H1 (cell line): ENCODE measurements at regions not wholly inside any gene's neighbourhood (a gene's known extent, or its start where the extent isn't known, plus 50 kb on each side); places are given as distances from the start of the nearest gene placed in this dataset.

ENCODE experiments used
- CTCF ChIA-PET: fragments of 300-600 bp; sonication (Branson Sonifier 250); formaldehyde crosslinking; loops from one replicate; lab custom pipeline; 2021; ENCODE audit not compliant: partially characterized antibody; lab: Charles Lee
- POLR2A ChIA-PET: fragments of 300-600 bp; sonication (Branson Sonifier 250); formaldehyde crosslinking; loops from one replicate; lab custom pipeline; 2021; ENCODE audit warnings: inconsistent platforms; ENCODE audit not compliant: partially characterized antibody; lab: Charles Lee
- DNase-seq, 2 experiments: peaks; one replicate each; pipeline versions ENCODE4 v3.0.0 to v3.0.0-alpha.2; 2010 to 2022; ENCODE audit warnings: low spot score in 2 of 2, low read depth in 1 of 2, mixed read lengths in 1 of 2
- FAIRE-seq: peaks from 2 replicates; lab custom pipeline; 2011; peaks lifted over from hg19 to GRCh38; lab: Jason Lieb, UNC
- H2AFZ ChIP-seq: 2 replicates; pipeline ENCODE4 v1.8.1; 2012; ENCODE audit warnings: low read length, inconsistent platforms
- H2AK5ac ChIP-seq: 2 replicates; pipeline ENCODE4 v1.6.1; 2013; ENCODE audit warnings: low read depth, low read length
- H2BK120ac ChIP-seq: replicated peaks from 2 replicates; pipeline ENCODE3; 2013; ENCODE audit warnings: low read depth, low read length, inconsistent platforms
- H2BK12ac ChIP-seq: 2 replicates; pipeline ENCODE4 v1.6.1; 2013; ENCODE audit warnings: low read depth, low read length
- H2BK15ac ChIP-seq: 2 replicates; pipeline ENCODE4 v1.6.1; 2013; ENCODE audit warnings: low read length
- H2BK20ac ChIP-seq: 2 replicates; pipeline ENCODE4 v1.6.1; 2013; ENCODE audit warnings: low read length
- H2BK5ac ChIP-seq: 2 replicates; pipeline ENCODE4 v1.6.1; 2013; ENCODE audit warnings: low read depth, low read length
- H3K14ac ChIP-seq: 2 replicates; pipeline ENCODE4 v1.6.1; 2013; ENCODE audit warnings: inconsistent platforms; ENCODE audit not compliant: insufficient read length
- H3K18ac ChIP-seq: 2 replicates; pipeline ENCODE4 v1.6.1; 2013; ENCODE audit warnings: low read length; ENCODE audit errors: extremely low read depth
- H3K23ac ChIP-seq: 2 replicates; pipeline ENCODE4 v1.6.1; 2013; ENCODE audit warnings: inconsistent platforms; ENCODE audit not compliant: insufficient read length
- H3K23me2 ChIP-seq: 2 replicates; pipeline ENCODE4 v1.6.1; 2013; ENCODE audit warnings: low read depth, low read length
- H3K27ac ChIP-seq: 2 replicates; pipeline ENCODE4 v1.6.1; 2011; ENCODE audit warnings: low read depth, low read length, inconsistent platforms
- H3K27me3 ChIP-seq, 4 experiments: replicated peaks in 1 of 4; 1 replicate in 1 of 4; 2 replicates in 3 of 4; pipeline versions ENCODE4 v1.6.1 to v1.8.1; 2011 to 2013; ENCODE audit warnings: low read length in 3 of 4, mild to moderate bottlenecking in 3 of 4, inconsistent platforms in 2 of 4, mixed read lengths in 2 of 4, moderate library complexity in 1 of 4; ENCODE audit not compliant: control insufficient read depth in 3 of 4, insufficient read depth in 3 of 4; ENCODE audit errors: extremely low read depth in 1 of 4
- H3K36me3 ChIP-seq, 4 experiments: 2 replicates each; pipeline versions ENCODE4 v1.6.1 to v1.8.1; 2011 to 2013; ENCODE audit warnings: mild to moderate bottlenecking in 4 of 4, low read length in 3 of 4, moderate library complexity in 2 of 4, control low read depth in 1 of 4, inconsistent platforms in 1 of 4; ENCODE audit not compliant: insufficient read depth in 4 of 4, control insufficient read depth in 2 of 4
- H3K4ac ChIP-seq: replicated peaks from 2 replicates; pipeline ENCODE3; 2013; ENCODE audit warnings: low read length, low read depth, mixed read lengths, inconsistent platforms; ENCODE audit not compliant: insufficient read length
- H3K4me1 ChIP-seq, 4 experiments: replicated peaks in 1 of 4; 1 replicate in 1 of 4; 2 replicates in 3 of 4; pipeline versions ENCODE4 v1.6.1 to v1.8.1; 2011 to 2013; ENCODE audit warnings: low read length in 3 of 4, inconsistent platforms in 2 of 4, mixed read lengths in 1 of 4; ENCODE audit not compliant: insufficient read depth in 4 of 4, control insufficient read depth in 3 of 4
- H3K4me2 ChIP-seq, 2 experiments: 2 replicates each; pipeline versions ENCODE4 v1.6.1 to v1.8.1; 2011 to 2013; ENCODE audit warnings: low read depth in 2 of 2, low read length in 2 of 2, control low read depth in 1 of 2, inconsistent platforms in 1 of 2, mild to moderate bottlenecking in 1 of 2; ENCODE audit not compliant: insufficient read depth in 1 of 2
- H3K4me3 ChIP-seq, 4 experiments: fragments of 200-600, 300-600 bp in 1 of 4; sonication (generic), shearing (Covaris generic), sonication (Bioruptor Twin) in 1 of 4; 2 replicates each; pipeline versions ENCODE4 v1.5.1 to v1.8.1; 2011 to 2016; ENCODE audit warnings: low read length in 4 of 4, low read depth in 3 of 4, control low read depth in 2 of 4, inconsistent platforms in 2 of 4, mild to moderate bottlenecking in 2 of 4, mixed read lengths in 1 of 4, moderate library complexity in 1 of 4; ENCODE audit not compliant: insufficient read depth in 2 of 4; ENCODE audit errors: extremely low read depth in 1 of 4
- H3K56ac ChIP-seq: replicated peaks from 2 replicates; pipeline ENCODE3; 2013; ENCODE audit warnings: low read depth, mild to moderate bottlenecking, mixed read lengths, low read length, inconsistent platforms; ENCODE audit not compliant: insufficient read length
- H3K79me1 ChIP-seq: 2 replicates; pipeline ENCODE4 v1.6.1; 2013; ENCODE audit warnings: low read depth, low read length, control low read depth
- H3K79me2 ChIP-seq, 2 experiments: 2 replicates each; pipeline versions ENCODE4 v1.6.1 to v1.8.1; 2012 to 2013; ENCODE audit warnings: low read length in 2 of 2, mild to moderate bottlenecking in 2 of 2, inconsistent platforms in 1 of 2; ENCODE audit not compliant: insufficient read depth in 2 of 2, control insufficient read depth in 1 of 2
- H3K9ac ChIP-seq, 4 experiments: replicated peaks in 1 of 4; 1 replicate in 1 of 4; 2 replicates in 3 of 4; pipeline versions ENCODE4 v1.6.1 to v1.8.1; 2011 to 2013; ENCODE audit warnings: low read depth in 3 of 4, low read length in 3 of 4, control low read depth in 2 of 4, mild to moderate bottlenecking in 2 of 4, moderate library complexity in 2 of 4, inconsistent platforms in 1 of 4; ENCODE audit errors: extremely low read depth in 1 of 4
- H3K9me3 ChIP-seq, 2 experiments: 2 replicates each; pipeline versions ENCODE4 v1.6.1 to v1.8.1; 2012 to 2013; ENCODE audit warnings: mild to moderate bottlenecking in 2 of 2, moderate library complexity in 2 of 2, control low read depth in 1 of 2, inconsistent platforms in 1 of 2, low read depth in 1 of 2, low read length in 1 of 2, mixed read lengths in 1 of 2; ENCODE audit not compliant: insufficient read depth in 2 of 2
- H4K20me1 ChIP-seq, 2 experiments: replicated peaks in 1 of 2; 2 replicates each; pipeline versions ENCODE3 to v1.8.1; 2011 to 2013; ENCODE audit warnings: inconsistent platforms in 2 of 2, low read length in 2 of 2, mild to moderate bottlenecking in 1 of 2; ENCODE audit not compliant: insufficient read depth in 2 of 2, control insufficient read depth in 1 of 2
- H4K5ac ChIP-seq: 2 replicates; pipeline ENCODE4 v1.6.1; 2013; ENCODE audit warnings: low read length, low read depth, mixed read lengths, inconsistent platforms; ENCODE audit not compliant: insufficient read length
- H4K8ac ChIP-seq: 2 replicates; pipeline ENCODE4 v1.8.0; 2013; ENCODE audit warnings: mild to moderate bottlenecking, moderate library complexity, low read length, inconsistent platforms; ENCODE audit not compliant: insufficient read depth; ENCODE audit errors: extremely low read depth
- H4K91ac ChIP-seq: replicated peaks from 2 replicates; pipeline ENCODE3; 2013; ENCODE audit warnings: low read length, mixed read lengths, inconsistent platforms; ENCODE audit not compliant: insufficient read length
- ASH2L ChIP-seq: fragments of 200-600, 300-600 bp; sonication (generic); IDR thresholded peaks from one replicate; pipeline ENCODE4 v1.7.1; 2017; ENCODE audit warnings: low read length
- CBX8 ChIP-seq: fragments of 300-800, 300-1000 bp; sonication (generic); IDR thresholded peaks from 2 replicates; pipeline ENCODE4 v1.7.1; 2016; ENCODE audit warnings: low read depth, low read length, borderline replicate concordance
- CREB1 ChIP-seq: IDR thresholded peaks from 2 replicates; pipeline ENCODE4 v1.6.1; 2012; ENCODE audit warnings: inconsistent platforms
- EZH2 ChIP-seq: fragments of 200-600 bp; sonication (generic); IDR thresholded peaks from 2 replicates; pipeline ENCODE4 v1.7.1; 2012; ENCODE audit warnings: low read depth, mild to moderate bottlenecking, moderate library complexity, low read length, inconsistent platforms; ENCODE audit not compliant: severe bottlenecking
- FOSL1 ChIP-seq: IDR thresholded peaks from 2 replicates; pipeline ENCODE4 v1.6.1; 2011; ENCODE audit warnings: mild to moderate bottlenecking, low read depth, low read length, moderate library complexity; ENCODE audit not compliant: insufficient read depth
- POU5F1 ChIP-seq: IDR thresholded peaks from 2 replicates; pipeline ENCODE4 v1.6.1; 2011; ENCODE audit warnings: low read depth, mild to moderate bottlenecking, low read length, moderate library complexity
- RNF2 ChIP-seq: fragments of 200-900, 300-1000 bp; sonication (generic); IDR thresholded peaks from 2 replicates; pipeline ENCODE4 v1.7.1; 2016; ENCODE audit warnings: borderline replicate concordance, low read depth, mild to moderate bottlenecking, antibody characterized with exemption, low read length; ENCODE audit not compliant: poor library complexity, severe bottlenecking; ENCODE audit errors: missing control alignments
- SAP30 ChIP-seq: fragments of 300-600 bp; sonication (generic); IDR thresholded peaks from 2 replicates; pipeline ENCODE4 v1.7.1; 2012; ENCODE audit warnings: low read length, moderate library complexity, mild to moderate bottlenecking, inconsistent platforms; ENCODE audit not compliant: insufficient read depth, insufficient replicate concordance
- SP4 ChIP-seq: IDR thresholded peaks from 2 replicates; pipeline ENCODE4 v1.6.1; 2012; ENCODE audit warnings: low read length, inconsistent platforms
- TAF1 ChIP-seq: IDR thresholded peaks from 2 replicates; pipeline ENCODE4 v1.6.1; 2011; ENCODE audit warnings: mild to moderate bottlenecking, low read depth, low read length
- TBP ChIP-seq: IDR thresholded peaks from 2 replicates; pipeline ENCODE4 v1.6.1; 2011; ENCODE audit warnings: low read depth, low read length, improper control_type of control experiment
- YY1 ChIP-seq: IDR thresholded peaks from 2 replicates; pipeline ENCODE4 v1.6.1; 2011; ENCODE audit warnings: low read depth, mild to moderate bottlenecking, low read length
- WGBS, 2 experiments: shearing (Covaris generic) in 1 of 2; methylation state at CpG; one replicate each; pipeline versions ENCODE4 v1.1.6 to v1.1.7; 2013 to 2015; ENCODE audit warnings: low lambda C conversion rate in 2 of 2, mixed read lengths in 2 of 2, inconsistent platforms in 1 of 2, low coverage in 1 of 2, missing lambda C conversion rate in 1 of 2; ENCODE audit not compliant: insufficient replicate concordance in 2 of 2, insufficient coverage in 1 of 2, insufficient read length in 1 of 2; ENCODE audit errors: extremely low coverage in 1 of 2, missing lambda C conversion rate in 1 of 2; 5-methylcytosine and 5-hydroxymethylcytosine counted together
- TF ChIP-seq, protein P1 (sequence below): IDR thresholded peaks from 2 replicates; pipeline ENCODE4 v1.6.1; 2012; ENCODE audit warnings: inconsistent platforms
- TF ChIP-seq, protein P2 (sequence below): IDR thresholded peaks from 2 replicates; pipeline ENCODE4 v1.6.1; 2011; ENCODE audit warnings: low read depth, mild to moderate bottlenecking, low read length; ENCODE audit not compliant: insufficient read depth

DNA sequence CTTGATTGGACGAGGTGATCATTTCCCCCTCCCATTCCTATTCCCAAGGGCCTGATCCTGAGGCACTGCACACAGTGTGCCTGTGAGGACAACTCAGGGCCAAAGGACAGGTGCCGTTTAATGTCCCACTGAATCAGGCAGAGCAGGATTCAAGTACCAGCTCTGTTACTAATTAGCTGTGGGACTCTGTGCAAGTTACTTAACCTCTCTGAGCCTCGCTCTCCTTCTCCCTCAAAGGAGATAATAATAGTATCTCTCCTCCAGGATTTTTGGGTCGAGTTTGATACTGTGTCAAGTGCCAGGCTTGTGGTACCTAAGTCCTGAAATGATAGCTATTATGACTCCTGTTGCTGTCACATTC, 86.8 kb upstream of the NKD1 start:
- Histone ChIP-seq H3K56ac (no peak overlapping the region), H3K79me2 (no peaks in the 10 kb centered on the region), H2BK5ac (no peak overlapping the region), H3K9me3 (no peaks in the 10 kb centered on the region), H3K4ac (no peak overlapping the region), H3K4me3 (no peak overlapping the region), H3K27me3 (peaks cover 0 to 10% (median 8%) of the 10 kb centered on the region in 4 experiments; a peak in 3 of 7 replicates), H4K8ac (no peak overlapping the region), H2BK20ac (peak overlapping the region; percentile 40), H3K4me1 (peaks cover 11 to 26% (median 17%) of the 10 kb centered on the region in 4 experiments), H3K27ac (no peak overlapping the region), H3K4me2 (no peak overlapping the region), H4K5ac (no peak overlapping the region), H3K18ac (no peak overlapping the region), H2BK120ac (peak overlapping the region; percentile 9), H3K14ac (no peak overlapping the region), H4K20me1 (no peaks in the 10 kb centered on the region), H3K79me1 (no peaks in the 10 kb centered on the region), H3K36me3 (no peaks in the 10 kb centered on the region), H4K91ac (peak overlapping the region; percentile 31), H3K23ac (no peak overlapping the region), H2BK12ac (0 out of 2 replicates have a peak overlapping the region, but pooled peaks have one; percentile 35), H3K9ac (no peak overlapping the region), H3K23me2 (no peaks in the 10 kb centered on the region), H2AK5ac (peak overlapping the region; percentile 70; the same call in 1 of the 2 replicates), H2AFZ (no peak overlapping the region), H2BK15ac (peak overlapping the region; percentile 93; the same call in 1 of the 2 replicates)
- CTCF ChIA-PET, result interaction anchor here (1.2 to 6.7 kb wide), 4 partner anchors 13 to 92 kb away, joined by 3 to 55 read pairs (median 6); no protein-coding TSS in a partner anchor
- no peak for FAIRE-seq
- WGBS, 2 experiments, result 84% methylated on average over 4 of the region's 4 CpGs; no CpG with 5 or more reads in 1 of the 2 experiments
- POLR2A ChIA-PET, result no interaction called here
- DNase-seq, result no peak
- TF ChIP-seq TAF1 (no peak), CBX8 (no peak), RNF2 (no peak), CREB1 (no peak), FOSL1 (no peak), YY1 (no peak), TBP (no peak), POU5F1 (no peak), ASH2L (no peak), SP4 (no peak), EZH2 (no peak), SAP30 (no peak)
- TF ChIP-seq, protein P1, sequence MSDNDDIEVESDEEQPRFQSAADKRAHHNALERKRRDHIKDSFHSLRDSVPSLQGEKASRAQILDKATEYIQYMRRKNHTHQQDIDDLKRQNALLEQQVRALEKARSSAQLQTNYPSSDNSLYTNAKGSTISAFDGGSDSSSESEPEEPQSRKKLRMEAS, result no peak
- TF ChIP-seq, protein P2, sequence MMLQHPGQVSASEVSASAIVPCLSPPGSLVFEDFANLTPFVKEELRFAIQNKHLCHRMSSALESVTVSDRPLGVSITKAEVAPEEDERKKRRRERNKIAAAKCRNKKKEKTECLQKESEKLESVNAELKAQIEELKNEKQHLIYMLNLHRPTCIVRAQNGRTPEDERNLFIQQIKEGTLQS, result no peak
